Stimulated activated CD4-positive, alpha-beta T cell treated with anti-CD3 and anti-CD28 coated beads, Interleukin-1b, Interleukin-23, amount 100 ng/mL, for 48 hours (primary cell): ENCODE measurements at regions not wholly inside any gene's neighbourhood (a gene's known extent, or its start where the extent isn't known, plus 50 kb on each side); places are given as distances from the start of the nearest gene placed in this dataset.

Experiments
- DNase-seq: peaks from one replicate; pipeline ENCODE4 v3.0.0-alpha.2; 2020

GRCh38 chr1:221072214-221072613, 193.0 kb downstream of the HLX start:
- no peak for DNase-seq

GRCh38 chr1:221074332-221074731, 195.1 kb downstream of the HLX start:
- no peak for DNase-seq

- DNase-seq: no peak
These were observed 196.7 kb downstream of the HLX start for GRCh38 chr1:221075911-221076310.

GRCh38 chr1:221076391-221076811, 197.2 kb downstream of the HLX start:
- no peak for DNase-seq

GRCh38 chr1:221078260-221078965, 199.2 kb downstream of the HLX start:
- no peak for DNase-seq

GRCh38 chr1:221083902-221084301, 204.7 kb downstream of the HLX start:
- DNase-seq: no peak

- no peak for DNase-seq
These were observed 205.4 kb downstream of the HLX start for GRCh38 chr1:221084681-221085080.

- no peak for DNase-seq
These were observed 206.6 kb downstream of the HLX start for GRCh38 chr1:221085701-221086375.

GRCh38 chr1:221087919-221088318, 208.7 kb downstream of the HLX start:
- no peak for DNase-seq

GRCh38 chr1:221089273-221089672, 210.0 kb downstream of the HLX start:
- no peak for DNase-seq

- no peak for DNase-seq
These were observed 210.6 kb downstream of the HLX start for GRCh38 chr1:221089803-221090202.

- DNase-seq: no peak
These were observed 214.9 kb downstream of the HLX start for GRCh38 chr1:221093903-221094791.

GRCh38 chr1:221097479-221098281, 218.4 kb downstream of the HLX start:
- DNase-seq: no peak

- DNase-seq: no peak
These were observed 219.5 kb downstream of the HLX start for GRCh38 chr1:221098471-221099405.

GRCh38 chr1:221099747-221100595, 220.7 kb downstream of the HLX start:
- DNase-seq: no peak

- DNase-seq: no peak
These were observed 221.4 kb downstream of the HLX start for GRCh38 chr1:221100611-221101010.

- DNase-seq: no peak
These were observed 222.8 kb downstream of the HLX start for GRCh38 chr1:221101807-221102605.

- no peak for DNase-seq
These were observed 225.4 kb downstream of the HLX start for GRCh38 chr1:221104596-221104995.

GRCh38 chr1:221105578-221105977, 226.3 kb downstream of the HLX start:
- no peak for DNase-seq

- DNase-seq: no peak
These were observed 227.4 kb downstream of the HLX start for GRCh38 chr1:221106616-221107015.
